ENCODE measurements at regions not wholly inside any gene's neighbourhood (a gene's known extent, or its start where the extent isn't known, plus 50 kb on each side); places are given as distances from the start of the nearest gene placed in this dataset.

GRCh38 chr9:79129865-79130480 is 441.8 kb upstream of the TLE4 start:
- no peak for DNase-seq (ENCODE audit: low spot score)

- DNase-seq (ENCODE audit: low spot score): no peak
Measured at GRCh38 chr9:79131246-79131774, 440.5 kb upstream of the TLE4 start.

GRCh38 chr9:79131824-79132377 is 439.9 kb upstream of the TLE4 start:
- no peak for DNase-seq (ENCODE audit: low spot score)

- no peak for DNase-seq (ENCODE audit: low spot score)
Measured at GRCh38 chr9:79134654-79135053, 437.1 kb upstream of the TLE4 start.

GRCh38 chr9:79135681-79136415 is 435.9 kb upstream of the TLE4 start:
- DNase-seq (ENCODE audit: low spot score): no peak

- DNase-seq (ENCODE audit: low spot score): no peak
Measured at GRCh38 chr9:79140751-79141150, 431.0 kb upstream of the TLE4 start.

- no peak for DNase-seq (ENCODE audit: low spot score)
Measured at GRCh38 chr9:79143211-79143610, 428.6 kb upstream of the TLE4 start.

GRCh38 chr9:79145442-79145841 is 426.3 kb upstream of the TLE4 start:
- no peak for DNase-seq (ENCODE audit: low spot score)

GRCh38 chr9:79149585-79149984 is 422.2 kb upstream of the TLE4 start:
- no peak for DNase-seq (ENCODE audit: low spot score)

GRCh38 chr9:79151791-79152190 is 420.0 kb upstream of the TLE4 start:
- DNase-seq (ENCODE audit: low spot score): no peak

GRCh38 chr9:79152306-79152705 is 419.5 kb upstream of the TLE4 start:
- no peak for DNase-seq (ENCODE audit: low spot score)

- no peak for DNase-seq (ENCODE audit: low spot score)
Measured at GRCh38 chr9:79154806-79155205, 417.0 kb upstream of the TLE4 start.

- DNase-seq (ENCODE audit: low spot score): no peak
Measured at GRCh38 chr9:79155308-79155707, 416.5 kb upstream of the TLE4 start.

- no peak for DNase-seq (ENCODE audit: low spot score)
Measured at GRCh38 chr9:79163544-79163943, 408.2 kb upstream of the TLE4 start.

- no peak for DNase-seq (ENCODE audit: low spot score)
Measured at GRCh38 chr9:79164406-79164805, 407.4 kb upstream of the TLE4 start.

GRCh38 chr9:79165020-79165780 is 406.6 kb upstream of the TLE4 start:
- DNase-seq (ENCODE audit: low spot score): no peak

GRCh38 chr9:79166005-79166404 is 405.8 kb upstream of the TLE4 start:
- no peak for DNase-seq (ENCODE audit: low spot score)

GRCh38 chr9:79170643-79171042 is 401.1 kb upstream of the TLE4 start:
- DNase-seq (ENCODE audit: low spot score): no peak

- no peak for DNase-seq (ENCODE audit: low spot score)
Measured at GRCh38 chr9:79173932-79174331, 397.8 kb upstream of the TLE4 start.

GRCh38 chr9:79176014-79176697 is 395.6 kb upstream of the TLE4 start:
- no peak for DNase-seq (ENCODE audit: low spot score)

- DNase-seq (ENCODE audit: low spot score): no peak
Measured at GRCh38 chr9:79184831-79185230, 386.9 kb upstream of the TLE4 start.
